Liver (tissue), 3 donors: ENCODE measurements at regions not wholly inside any gene's neighbourhood (a gene's known extent, or its start where the extent isn't known, plus 50 kb on each side); places are given as distances from the start of the nearest gene placed in this dataset.
A peak's percentile ranks its signal among the peaks of the same experiment; 100 is the strongest.

ENCODE experiments used
- EGR1 ChIP-seq, 2 donors: IDR thresholded peaks; 2 replicates each; pipeline ENCODE4 v1.6.1; 2016 to 2018; ENCODE audit warnings: antibody characterized with exemption in 2 of 2, low read depth in 2 of 2
- GABPA ChIP-seq, 2 donors: IDR thresholded peaks in 1 of 2; conservative IDR thresholded peaks in 1 of 2; 2 replicates each; pipeline ENCODE4 v1.6.1; 2016; ENCODE audit warnings: antibody characterized with exemption in 2 of 2, mild to moderate bottlenecking in 1 of 2, moderate library complexity in 1 of 2
- NR2F2 ChIP-seq: IDR thresholded peaks from 2 replicates; pipeline ENCODE4 v1.6.1; 2016; ENCODE audit warnings: antibody characterized with exemption
- RAD21 ChIP-seq, 2 donors: IDR thresholded peaks; 2 replicates each; pipeline ENCODE4 v1.6.1; 2016; ENCODE audit warnings: antibody characterized with exemption in 2 of 2, mild to moderate bottlenecking in 2 of 2
- RXRA ChIP-seq, 2 donors: IDR thresholded peaks; 2 replicates each; pipeline ENCODE4 v1.6.1; 2017 to 2018; ENCODE audit warnings: antibody characterized with exemption in 2 of 2, mild to moderate bottlenecking in 1 of 2
- TAF1 ChIP-seq: conservative IDR thresholded peaks from 2 replicates; pipeline ENCODE4 v1.6.1; 2016; ENCODE audit warnings: antibody characterized with exemption, mild to moderate bottlenecking
- YY1 ChIP-seq: IDR thresholded peaks from 2 replicates; pipeline ENCODE4 v1.6.1; 2016; ENCODE audit warnings: antibody characterized with exemption, mild to moderate bottlenecking
- TF ChIP-seq, protein P1 (sequence below): fragments of 150-350 bp; IDR thresholded peaks from 2 replicates; pipeline ENCODE4 v1.5.1; 2017; ENCODE audit warnings: improper control_type of control experiment, low read depth, low read length; ENCODE audit not compliant: missing input control
- TF ChIP-seq, protein P2 (sequence below): IDR thresholded peaks from 2 replicates; pipeline ENCODE4 v1.6.1; 2016; ENCODE audit warnings: antibody characterized with exemption, mild to moderate bottlenecking
- TF ChIP-seq, protein P3 (sequence below): IDR thresholded peaks from 2 replicates; pipeline ENCODE4 v1.6.1; 2016; ENCODE audit warnings: antibody characterized with exemption
- donor health status: healthy.
- donor health status: healthy.

DNA sequence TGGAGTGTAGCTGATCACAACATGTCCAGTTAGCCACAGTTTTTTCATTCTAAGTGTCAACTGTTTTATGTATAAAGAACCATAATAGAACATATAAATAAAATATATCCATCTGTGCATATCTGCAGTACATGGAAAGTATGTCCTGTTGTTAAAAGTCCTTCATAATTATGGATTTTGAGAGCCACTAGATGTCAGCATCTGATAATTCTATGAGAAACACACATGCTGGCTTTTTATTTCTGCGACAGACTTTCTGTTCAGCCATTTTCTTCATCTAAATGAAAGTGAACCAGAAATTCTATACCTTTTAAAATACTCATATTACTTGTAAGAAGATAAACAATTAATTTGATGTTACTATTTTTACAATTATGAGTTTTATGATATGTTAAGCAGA, 251.5 kb downstream of the GPM6A start:
- TF ChIP-seq, protein P1, sequence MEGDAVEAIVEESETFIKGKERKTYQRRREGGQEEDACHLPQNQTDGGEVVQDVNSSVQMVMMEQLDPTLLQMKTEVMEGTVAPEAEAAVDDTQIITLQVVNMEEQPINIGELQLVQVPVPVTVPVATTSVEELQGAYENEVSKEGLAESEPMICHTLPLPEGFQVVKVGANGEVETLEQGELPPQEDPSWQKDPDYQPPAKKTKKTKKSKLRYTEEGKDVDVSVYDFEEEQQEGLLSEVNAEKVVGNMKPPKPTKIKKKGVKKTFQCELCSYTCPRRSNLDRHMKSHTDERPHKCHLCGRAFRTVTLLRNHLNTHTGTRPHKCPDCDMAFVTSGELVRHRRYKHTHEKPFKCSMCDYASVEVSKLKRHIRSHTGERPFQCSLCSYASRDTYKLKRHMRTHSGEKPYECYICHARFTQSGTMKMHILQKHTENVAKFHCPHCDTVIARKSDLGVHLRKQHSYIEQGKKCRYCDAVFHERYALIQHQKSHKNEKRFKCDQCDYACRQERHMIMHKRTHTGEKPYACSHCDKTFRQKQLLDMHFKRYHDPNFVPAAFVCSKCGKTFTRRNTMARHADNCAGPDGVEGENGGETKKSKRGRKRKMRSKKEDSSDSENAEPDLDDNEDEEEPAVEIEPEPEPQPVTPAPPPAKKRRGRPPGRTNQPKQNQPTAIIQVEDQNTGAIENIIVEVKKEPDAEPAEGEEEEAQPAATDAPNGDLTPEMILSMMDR = peak; percentile 46
- TF ChIP-seq, protein P2, sequence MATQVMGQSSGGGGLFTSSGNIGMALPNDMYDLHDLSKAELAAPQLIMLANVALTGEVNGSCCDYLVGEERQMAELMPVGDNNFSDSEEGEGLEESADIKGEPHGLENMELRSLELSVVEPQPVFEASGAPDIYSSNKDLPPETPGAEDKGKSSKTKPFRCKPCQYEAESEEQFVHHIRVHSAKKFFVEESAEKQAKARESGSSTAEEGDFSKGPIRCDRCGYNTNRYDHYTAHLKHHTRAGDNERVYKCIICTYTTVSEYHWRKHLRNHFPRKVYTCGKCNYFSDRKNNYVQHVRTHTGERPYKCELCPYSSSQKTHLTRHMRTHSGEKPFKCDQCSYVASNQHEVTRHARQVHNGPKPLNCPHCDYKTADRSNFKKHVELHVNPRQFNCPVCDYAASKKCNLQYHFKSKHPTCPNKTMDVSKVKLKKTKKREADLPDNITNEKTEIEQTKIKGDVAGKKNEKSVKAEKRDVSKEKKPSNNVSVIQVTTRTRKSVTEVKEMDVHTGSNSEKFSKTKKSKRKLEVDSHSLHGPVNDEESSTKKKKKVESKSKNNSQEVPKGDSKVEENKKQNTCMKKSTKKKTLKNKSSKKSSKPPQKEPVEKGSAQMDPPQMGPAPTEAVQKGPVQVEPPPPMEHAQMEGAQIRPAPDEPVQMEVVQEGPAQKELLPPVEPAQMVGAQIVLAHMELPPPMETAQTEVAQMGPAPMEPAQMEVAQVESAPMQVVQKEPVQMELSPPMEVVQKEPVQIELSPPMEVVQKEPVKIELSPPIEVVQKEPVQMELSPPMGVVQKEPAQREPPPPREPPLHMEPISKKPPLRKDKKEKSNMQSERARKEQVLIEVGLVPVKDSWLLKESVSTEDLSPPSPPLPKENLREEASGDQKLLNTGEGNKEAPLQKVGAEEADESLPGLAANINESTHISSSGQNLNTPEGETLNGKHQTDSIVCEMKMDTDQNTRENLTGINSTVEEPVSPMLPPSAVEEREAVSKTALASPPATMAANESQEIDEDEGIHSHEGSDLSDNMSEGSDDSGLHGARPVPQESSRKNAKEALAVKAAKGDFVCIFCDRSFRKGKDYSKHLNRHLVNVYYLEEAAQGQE = no peak
- TF ChIP-seq EGR1 (IDR thresholded peaks at IDR 0.05; ENCODE audit: low read depth in 2 of 2) = no peak
- no peak for TF ChIP-seq TAF1
- peak; percentile 79 for TF ChIP-seq YY1
- TF ChIP-seq GABPA (IDR thresholded peaks at IDR 0.05 in 1 of 2, conservative IDR thresholded peaks at IDR 0.05 in 1 of 2) = no peak
- TF ChIP-seq RAD21 (IDR thresholded peaks at IDR 0.05) = peak; percentile 83 to 84
- TF ChIP-seq, protein P3, sequence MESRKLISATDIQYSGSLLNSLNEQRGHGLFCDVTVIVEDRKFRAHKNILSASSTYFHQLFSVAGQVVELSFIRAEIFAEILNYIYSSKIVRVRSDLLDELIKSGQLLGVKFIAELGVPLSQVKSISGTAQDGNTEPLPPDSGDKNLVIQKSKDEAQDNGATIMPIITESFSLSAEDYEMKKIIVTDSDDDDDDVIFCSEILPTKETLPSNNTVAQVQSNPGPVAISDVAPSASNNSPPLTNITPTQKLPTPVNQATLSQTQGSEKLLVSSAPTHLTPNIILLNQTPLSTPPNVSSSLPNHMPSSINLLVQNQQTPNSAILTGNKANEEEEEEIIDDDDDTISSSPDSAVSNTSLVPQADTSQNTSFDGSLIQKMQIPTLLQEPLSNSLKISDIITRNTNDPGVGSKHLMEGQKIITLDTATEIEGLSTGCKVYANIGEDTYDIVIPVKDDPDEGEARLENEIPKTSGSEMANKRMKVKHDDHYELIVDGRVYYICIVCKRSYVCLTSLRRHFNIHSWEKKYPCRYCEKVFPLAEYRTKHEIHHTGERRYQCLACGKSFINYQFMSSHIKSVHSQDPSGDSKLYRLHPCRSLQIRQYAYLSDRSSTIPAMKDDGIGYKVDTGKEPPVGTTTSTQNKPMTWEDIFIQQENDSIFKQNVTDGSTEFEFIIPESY = no peak
- TF ChIP-seq NR2F2 = no peak
- TF ChIP-seq RXRA (IDR thresholded peaks at IDR 0.05) = no peak
